GM18520 (cell line): ENCODE measurements at regions not wholly inside any gene's neighbourhood (a gene's known extent, or its start where the extent isn't known, plus 50 kb on each side); places are given as distances from the start of the nearest gene placed in this dataset.
"Not testable (repeated sequence)": the region's sequence is repeated elsewhere in the genome, so short reads cannot be mapped to it uniquely, and the experiment has no call there.

ENCODE experiments used
- ATAC-seq: cut with Tn5 transposase; IDR thresholded peaks from one replicate; pipeline ENCODE4 v1.9.1; 2021; ENCODE audit not compliant: unreplicated experiment

GRCh38 chr5:147075187-147075586 is 159.6 kb upstream of the STK32A start:
- ATAC-seq, result no peak

- no peak for ATAC-seq
Measured at GRCh38 chr5:147080391-147080790, 154.4 kb upstream of the STK32A start.

- no peak for ATAC-seq
Measured at GRCh38 chr5:147081311-147081764, 153.5 kb upstream of the STK32A start.

- ATAC-seq, result no peak
Measured at GRCh38 chr5:147084702-147085101, 150.1 kb upstream of the STK32A start.

- no peak for ATAC-seq
Measured at GRCh38 chr5:147085409-147085808, 149.4 kb upstream of the STK32A start.

- ATAC-seq, result no peak
Measured at GRCh38 chr5:147092044-147092443, 142.8 kb upstream of the STK32A start.

- ATAC-seq, result no peak
Measured at GRCh38 chr5:147093138-147093537, 141.7 kb upstream of the STK32A start.

- no peak for ATAC-seq
Measured at GRCh38 chr5:147095740-147096139, 139.1 kb upstream of the STK32A start.

GRCh38 chr5:147098233-147098790 is 136.5 kb upstream of the STK32A start:
- ATAC-seq, result no peak

GRCh38 chr5:147101659-147102369 is 133.0 kb upstream of the STK32A start:
- ATAC-seq, result no peak

GRCh38 chr5:147112899-147113298 is 121.9 kb upstream of the STK32A start:
- ATAC-seq, result no peak

GRCh38 chr5:147113967-147114366 is 120.9 kb upstream of the STK32A start:
- no peak for ATAC-seq

GRCh38 chr5:147139759-147140158 is 95.1 kb upstream of the STK32A start:
- ATAC-seq, result not testable (repeated sequence)

GRCh38 chr5:147140558-147140957 is 94.3 kb upstream of the STK32A start:
- no peak for ATAC-seq

GRCh38 chr5:147141580-147141979 is 93.2 kb upstream of the STK32A start:
- not testable (repeated sequence) for ATAC-seq

GRCh38 chr5:147143215-147143614 is 91.6 kb upstream of the STK32A start:
- ATAC-seq, result no peak

- ATAC-seq, result no peak
Measured at GRCh38 chr5:147145328-147145727, 89.5 kb upstream of the STK32A start.

- no peak for ATAC-seq
Measured at GRCh38 chr5:147148715-147149114, 86.1 kb upstream of the STK32A start.

- ATAC-seq, result no peak
Measured at GRCh38 chr5:147152086-147152485, 82.7 kb upstream of the STK32A start.

- ATAC-seq, result no peak
Measured at GRCh38 chr5:147154809-147155208, 80.0 kb upstream of the STK32A start.

GRCh38 chr5:147156012-147156411 is 78.8 kb upstream of the STK32A start:
- no peak for ATAC-seq

- no peak for ATAC-seq
Measured at GRCh38 chr5:147160902-147161700, 73.7 kb upstream of the STK32A start.
